H1 (cell line): ENCODE measurements at regions not wholly inside any gene's neighbourhood (a gene's known extent, or its start where the extent isn't known, plus 50 kb on each side); places are given as distances from the start of the nearest gene placed in this dataset.

Experiments
- CEBPB ChIP-seq: IDR thresholded peaks from 2 replicates; pipeline ENCODE4 v1.6.1; 2012; ENCODE audit warnings: low read depth, low read length
- CREB1 ChIP-seq: IDR thresholded peaks from 2 replicates; pipeline ENCODE4 v1.6.1; 2012; ENCODE audit warnings: inconsistent platforms
- EZH2 ChIP-seq: fragments of 200-600 bp; sonication (generic); IDR thresholded peaks from 2 replicates; pipeline ENCODE4 v1.7.1; 2012; ENCODE audit warnings: low read depth, mild to moderate bottlenecking, moderate library complexity, low read length, inconsistent platforms; ENCODE audit not compliant: severe bottlenecking
- GTF2F1 ChIP-seq: IDR thresholded peaks from 2 replicates; pipeline ENCODE4 v1.6.1; 2012; ENCODE audit warnings: low read depth, low read length, improper control_type of control experiment, borderline replicate concordance
- KDM1A ChIP-seq: fragments of 200-600, 300-600 bp; sonication (generic); IDR thresholded peaks from 2 replicates; pipeline ENCODE4 v1.7.1; 2016; ENCODE audit warnings: mild to moderate bottlenecking, low read length, borderline replicate concordance
- MAFK ChIP-seq: IDR thresholded peaks from 2 replicates; pipeline ENCODE4 v1.6.1; 2012; ENCODE audit warnings: low read depth, mild to moderate bottlenecking, improper control_type of control experiment, low read length
- POLR2A ChIP-seq, 2 experiments: IDR thresholded peaks; 1 replicate in 1 of 2; 2 replicates in 1 of 2; pipeline ENCODE4 v1.6.1; 2011; ENCODE audit warnings: low read depth in 2 of 2, low read length in 2 of 2, mild to moderate bottlenecking in 2 of 2; ENCODE audit errors: control extremely low read depth in 1 of 2
- RAD21 ChIP-seq, 2 experiments: IDR thresholded peaks in 1 of 2; conservative IDR thresholded peaks in 1 of 2; 2 replicates each; pipeline ENCODE4 v1.6.1; 2011; ENCODE audit warnings: low read depth in 2 of 2, low read length in 2 of 2, improper control_type of control experiment in 1 of 2, inconsistent platforms in 1 of 2, mild to moderate bottlenecking in 1 of 2, moderate library complexity in 1 of 2
- TEAD4 ChIP-seq: IDR thresholded peaks from 2 replicates; pipeline ENCODE4 v1.6.1; 2012; ENCODE audit warnings: low read depth, low read length, inconsistent platforms, mixed read lengths
- YY1 ChIP-seq: IDR thresholded peaks from 2 replicates; pipeline ENCODE4 v1.6.1; 2011; ENCODE audit warnings: low read depth, mild to moderate bottlenecking, low read length
- TF ChIP-seq, protein P1 (sequence below), 3 experiments: IDR thresholded peaks; 1 replicate in 2 of 3; 2 replicates in 1 of 3; pipeline versions ENCODE4 v1.5.1 to v1.6.1; 2011; ENCODE audit warnings: low read length in 3 of 3, mild to moderate bottlenecking in 3 of 3, inconsistent platforms in 2 of 3, low read depth in 1 of 3, moderate library complexity in 1 of 3; ENCODE audit not compliant: insufficient read depth in 1 of 3; ENCODE audit errors: control extremely low read depth in 1 of 3
- TF ChIP-seq, protein P2 (sequence below): IDR thresholded peaks from 2 replicates; pipeline ENCODE4 v1.6.1; 2012; ENCODE audit warnings: low read length, inconsistent platforms
- TF ChIP-seq, protein P3 (sequence below): IDR thresholded peaks from 2 replicates; pipeline ENCODE4 v1.6.1; 2011; ENCODE audit warnings: low read depth, mild to moderate bottlenecking, low read length; ENCODE audit not compliant: insufficient read depth
- TF ChIP-seq, protein P4 (sequence below): IDR thresholded peaks from 2 replicates; pipeline ENCODE4 v1.6.1; 2012; ENCODE audit warnings: inconsistent platforms

DNA sequence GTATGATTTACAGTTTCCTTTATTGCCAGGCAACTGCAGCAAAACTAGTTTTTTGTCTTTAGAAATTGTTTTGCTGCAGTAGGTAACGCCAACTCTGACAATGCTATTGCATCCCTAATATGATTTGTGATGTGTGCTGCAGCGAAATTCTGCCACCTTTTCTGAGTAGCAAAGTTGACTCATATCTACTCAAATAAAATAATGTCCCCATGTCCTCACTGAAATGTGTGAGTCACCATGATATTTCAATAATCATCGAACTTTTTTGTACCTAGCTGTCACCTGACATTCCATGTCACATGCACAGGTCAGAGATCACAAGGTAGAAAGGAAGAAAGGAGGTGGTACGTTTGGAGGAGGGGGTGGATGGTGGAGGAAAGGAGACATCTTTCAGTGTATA, 205.0 kb downstream of the RAD51AP2 start:
- no peak for TF ChIP-seq POLR2A (IDR thresholded peaks at IDR 0.05; ENCODE audit: control extremely low read depth in 1 of 2, low read depth in 2 of 2, low read length in 2 of 2)
- no peak for TF ChIP-seq CREB1
- no peak for TF ChIP-seq RAD21 (IDR thresholded peaks at IDR 0.05 in 1 of 2, conservative IDR thresholded peaks at IDR 0.05 in 1 of 2; ENCODE audit: low read depth in 2 of 2, low read length in 2 of 2)
- TF ChIP-seq, protein P1, sequence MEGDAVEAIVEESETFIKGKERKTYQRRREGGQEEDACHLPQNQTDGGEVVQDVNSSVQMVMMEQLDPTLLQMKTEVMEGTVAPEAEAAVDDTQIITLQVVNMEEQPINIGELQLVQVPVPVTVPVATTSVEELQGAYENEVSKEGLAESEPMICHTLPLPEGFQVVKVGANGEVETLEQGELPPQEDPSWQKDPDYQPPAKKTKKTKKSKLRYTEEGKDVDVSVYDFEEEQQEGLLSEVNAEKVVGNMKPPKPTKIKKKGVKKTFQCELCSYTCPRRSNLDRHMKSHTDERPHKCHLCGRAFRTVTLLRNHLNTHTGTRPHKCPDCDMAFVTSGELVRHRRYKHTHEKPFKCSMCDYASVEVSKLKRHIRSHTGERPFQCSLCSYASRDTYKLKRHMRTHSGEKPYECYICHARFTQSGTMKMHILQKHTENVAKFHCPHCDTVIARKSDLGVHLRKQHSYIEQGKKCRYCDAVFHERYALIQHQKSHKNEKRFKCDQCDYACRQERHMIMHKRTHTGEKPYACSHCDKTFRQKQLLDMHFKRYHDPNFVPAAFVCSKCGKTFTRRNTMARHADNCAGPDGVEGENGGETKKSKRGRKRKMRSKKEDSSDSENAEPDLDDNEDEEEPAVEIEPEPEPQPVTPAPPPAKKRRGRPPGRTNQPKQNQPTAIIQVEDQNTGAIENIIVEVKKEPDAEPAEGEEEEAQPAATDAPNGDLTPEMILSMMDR (IDR thresholded peaks at IDR 0.05; ENCODE audit: control extremely low read depth in 1 of 3, insufficient read depth in 1 of 3, low read depth in 1 of 3, low read length in 3 of 3) = no peak
- no peak for TF ChIP-seq GTF2F1
- TF ChIP-seq EZH2 = no peak
- no peak for TF ChIP-seq CEBPB
- TF ChIP-seq, protein P2, sequence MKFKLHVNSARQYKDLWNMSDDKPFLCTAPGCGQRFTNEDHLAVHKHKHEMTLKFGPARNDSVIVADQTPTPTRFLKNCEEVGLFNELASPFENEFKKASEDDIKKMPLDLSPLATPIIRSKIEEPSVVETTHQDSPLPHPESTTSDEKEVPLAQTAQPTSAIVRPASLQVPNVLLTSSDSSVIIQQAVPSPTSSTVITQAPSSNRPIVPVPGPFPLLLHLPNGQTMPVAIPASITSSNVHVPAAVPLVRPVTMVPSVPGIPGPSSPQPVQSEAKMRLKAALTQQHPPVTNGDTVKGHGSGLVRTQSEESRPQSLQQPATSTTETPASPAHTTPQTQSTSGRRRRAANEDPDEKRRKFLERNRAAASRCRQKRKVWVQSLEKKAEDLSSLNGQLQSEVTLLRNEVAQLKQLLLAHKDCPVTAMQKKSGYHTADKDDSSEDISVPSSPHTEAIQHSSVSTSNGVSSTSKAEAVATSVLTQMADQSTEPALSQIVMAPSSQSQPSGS = no peak
- no peak for TF ChIP-seq YY1
- TF ChIP-seq MAFK = no peak
- TF ChIP-seq, protein P3, sequence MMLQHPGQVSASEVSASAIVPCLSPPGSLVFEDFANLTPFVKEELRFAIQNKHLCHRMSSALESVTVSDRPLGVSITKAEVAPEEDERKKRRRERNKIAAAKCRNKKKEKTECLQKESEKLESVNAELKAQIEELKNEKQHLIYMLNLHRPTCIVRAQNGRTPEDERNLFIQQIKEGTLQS = no peak
- TF ChIP-seq, protein P4, sequence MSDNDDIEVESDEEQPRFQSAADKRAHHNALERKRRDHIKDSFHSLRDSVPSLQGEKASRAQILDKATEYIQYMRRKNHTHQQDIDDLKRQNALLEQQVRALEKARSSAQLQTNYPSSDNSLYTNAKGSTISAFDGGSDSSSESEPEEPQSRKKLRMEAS = no peak
- no peak for TF ChIP-seq KDM1A
- TF ChIP-seq TEAD4 = no peak
